ENCODE measurements at regions not wholly inside any gene's neighbourhood (a gene's known extent, or its start where the extent isn't known, plus 50 kb on each side); places are given as distances from the start of the nearest gene placed in this dataset.

DNA sequence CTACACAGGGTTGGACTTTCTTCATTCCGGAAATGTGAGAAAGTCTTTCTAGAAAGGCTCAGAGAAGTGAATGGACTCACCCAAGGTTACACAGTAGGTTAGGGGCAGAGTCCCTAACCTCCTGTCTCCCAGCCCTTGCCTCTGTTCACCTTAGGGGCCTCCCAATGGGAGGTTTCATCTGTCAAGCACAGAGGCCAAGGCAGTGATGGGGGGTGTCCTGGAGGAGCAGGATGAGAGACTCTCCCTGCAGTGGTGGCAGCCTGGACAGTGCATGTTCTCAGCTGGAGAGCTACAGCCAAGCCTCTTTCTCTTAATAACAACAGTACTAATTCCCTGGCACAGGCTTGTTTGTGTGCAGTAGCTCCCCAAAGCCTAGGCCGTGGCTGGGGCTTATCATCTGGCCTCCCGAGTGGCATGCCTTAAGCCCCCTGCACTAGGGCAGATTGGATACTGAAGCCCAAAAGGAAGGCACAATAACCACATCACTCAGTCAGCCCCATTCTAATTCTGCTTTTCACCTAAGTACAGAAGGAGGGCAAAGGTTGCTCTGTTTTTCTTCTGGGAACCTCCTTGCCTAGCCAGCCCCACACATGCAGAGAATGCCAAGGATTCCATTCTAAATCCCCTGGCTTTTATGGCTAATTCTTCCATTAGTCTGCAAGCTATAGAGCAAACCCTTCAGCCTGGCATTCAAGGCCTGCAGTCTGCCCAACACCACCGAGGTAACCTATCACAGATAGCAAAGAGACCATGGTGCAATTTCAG lies 50.2 kb upstream of the XPA start:
- TF ChIP-seq CTCF (IDR thresholded peaks at IDR 0.05; ENCODE audit: low read depth, low read length, missing control alignments), result no peak
- no peak for DNase-seq (ENCODE audit: extremely low read depth, low read depth)

DNA sequence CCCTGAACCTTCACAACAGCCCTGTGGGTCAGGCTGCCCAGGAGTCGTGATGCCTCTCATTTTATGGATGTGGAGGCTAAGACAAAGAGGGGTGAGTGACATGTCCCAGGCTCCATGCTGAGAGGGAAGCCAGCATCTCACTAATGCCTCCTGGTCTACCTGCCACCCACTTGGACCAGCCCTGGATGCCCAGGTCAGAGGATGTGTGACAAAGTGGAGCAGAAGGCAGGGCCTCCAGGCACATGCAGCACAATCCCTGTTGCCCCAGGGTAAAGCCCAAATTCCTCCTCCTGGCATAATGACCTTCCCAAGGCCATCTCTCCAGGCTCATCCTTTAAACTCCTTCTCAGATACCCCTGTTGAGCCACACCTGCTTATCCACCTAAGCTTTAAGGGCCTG lies 51.4 kb upstream of the XPA start:
- TF ChIP-seq CTCF (IDR thresholded peaks at IDR 0.05; ENCODE audit: low read depth, low read length, missing control alignments), result no peak
- H3K4me3 ChIP-seq (replicated peaks; ENCODE audit: low read depth, low read length), result no peak overlapping the region
- no peak for DNase-seq (ENCODE audit: extremely low read depth, low read depth)

More for the DNA sequence above, 50.2 kb upstream of the XPA start:
- no peak overlapping the region for H3K4me3 ChIP-seq (replicated peaks; ENCODE audit: low read depth, low read length)

- H3K4me3 ChIP-seq (replicated peaks; ENCODE audit: low read depth, low read length), result no peak overlapping the region
- no peak for TF ChIP-seq CTCF (IDR thresholded peaks at IDR 0.05; ENCODE audit: low read depth, low read length, missing control alignments)
- DNase-seq (ENCODE audit: extremely low read depth, low read depth), result no peak
Observed at GRCh38 chr9:97749928-97750327, 52.8 kb upstream of the XPA start.

DNA sequence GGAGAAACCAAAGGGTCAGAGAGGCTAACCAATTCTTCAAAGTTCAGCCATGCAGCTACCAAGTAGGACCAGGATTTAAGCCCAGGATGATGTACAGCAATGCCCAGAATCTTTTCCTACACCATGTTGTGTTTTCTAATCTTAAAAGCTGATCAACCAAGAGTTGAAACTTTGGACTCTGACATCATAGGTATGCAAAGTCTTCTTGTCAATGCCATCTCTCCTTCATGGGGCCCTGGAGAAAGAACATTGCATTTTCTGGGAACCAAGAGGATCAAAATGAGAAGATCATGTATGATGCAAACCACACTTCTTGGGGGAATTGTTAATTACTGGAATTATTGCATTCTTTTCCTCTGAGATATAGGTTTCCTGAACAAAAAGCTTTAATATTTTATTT lies 54.4 kb upstream of the XPA start:
- no peak overlapping the region for H3K4me3 ChIP-seq (replicated peaks; ENCODE audit: low read depth, low read length)
- TF ChIP-seq CTCF (IDR thresholded peaks at IDR 0.05; ENCODE audit: low read depth, low read length, missing control alignments), result no peak
- DNase-seq (ENCODE audit: extremely low read depth, low read depth), result no peak

DNA sequence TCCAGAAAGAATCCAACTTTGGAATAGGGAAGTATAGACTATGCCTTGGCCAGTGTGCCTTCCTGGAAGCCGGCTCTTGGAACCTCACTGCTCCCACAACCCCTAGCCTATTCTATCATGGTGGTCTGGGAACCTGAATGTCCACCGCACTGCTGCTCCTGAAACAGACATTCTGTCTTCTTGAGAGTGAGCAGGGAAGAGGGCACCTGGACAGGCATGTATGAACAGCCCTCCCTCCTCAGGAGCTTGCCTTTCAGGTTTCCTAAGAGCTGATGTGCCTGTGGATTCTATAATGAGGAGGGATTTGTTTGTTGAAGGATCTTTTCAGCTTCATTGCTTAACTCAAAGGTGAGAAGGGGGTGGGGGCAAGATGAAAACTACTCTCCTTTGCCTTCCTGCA lies 55.1 kb upstream of the XPA start:
- H3K4me3 ChIP-seq (replicated peaks; ENCODE audit: low read depth, low read length), result no peak overlapping the region
- no peak for DNase-seq (ENCODE audit: extremely low read depth, low read depth)
- no peak for TF ChIP-seq CTCF (IDR thresholded peaks at IDR 0.05; ENCODE audit: low read depth, low read length, missing control alignments)

DNA sequence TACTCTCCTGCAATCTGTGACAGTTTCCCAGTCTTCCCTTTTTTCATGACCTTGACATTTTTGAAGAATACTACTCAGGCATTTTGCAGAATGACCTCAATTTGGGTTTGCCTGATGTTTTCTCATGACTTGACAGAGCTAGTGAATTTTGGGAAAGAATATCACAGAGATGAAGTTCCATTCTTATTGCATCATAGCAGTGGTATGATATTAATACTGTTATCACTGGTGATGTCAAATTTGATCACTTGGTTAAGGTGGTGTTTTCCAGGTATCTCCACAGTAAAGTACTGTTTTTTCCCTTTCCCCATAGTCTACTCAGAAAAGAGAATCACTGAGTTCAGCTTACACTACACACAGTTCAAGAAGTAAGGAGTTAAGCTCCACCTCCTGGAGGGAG lies 56.2 kb upstream of the XPA start:
- DNase-seq (ENCODE audit: extremely low read depth, low read depth), result no peak
- no peak overlapping the region for H3K4me3 ChIP-seq (replicated peaks; ENCODE audit: low read depth, low read length)
- TF ChIP-seq CTCF (IDR thresholded peaks at IDR 0.05; ENCODE audit: low read depth, low read length, missing control alignments), result no peak

- DNase-seq (ENCODE audit: extremely low read depth, low read depth), result no peak
Observed at GRCh38 chr9:97753975-97754374, 56.8 kb upstream of the XPA start.

More at GRCh38 chr9:97753975-97754374, 56.8 kb upstream of the XPA start:
- TF ChIP-seq CTCF (IDR thresholded peaks at IDR 0.05; ENCODE audit: low read depth, low read length, missing control alignments), result no peak
- no peak overlapping the region for H3K4me3 ChIP-seq (replicated peaks; ENCODE audit: low read depth, low read length)

Measured in HFF-Myc (cell line).